H1 (cell line): ENCODE measurements at regions not wholly inside any gene's neighbourhood (a gene's known extent, or its start where the extent isn't known, plus 50 kb on each side); places are given as distances from the start of the nearest gene placed in this dataset.

ENCODE experiments used
- CBX8 ChIP-seq: fragments of 300-800, 300-1000 bp; sonication (generic); IDR thresholded peaks from 2 replicates; pipeline ENCODE4 v1.7.1; 2016; ENCODE audit warnings: low read depth, low read length, borderline replicate concordance
- CEBPB ChIP-seq: IDR thresholded peaks from 2 replicates; pipeline ENCODE4 v1.6.1; 2012; ENCODE audit warnings: low read depth, low read length
- CHD7 ChIP-seq: fragments of 300-600 bp; sonication (generic); IDR thresholded peaks from 2 replicates; pipeline ENCODE4 v1.7.1; 2012; ENCODE audit warnings: low read length, moderate library complexity, mild to moderate bottlenecking, inconsistent platforms; ENCODE audit not compliant: insufficient replicate concordance
- E2F6 ChIP-seq: IDR thresholded peaks from 2 replicates; pipeline ENCODE4 v1.6.1; 2012; ENCODE audit warnings: inconsistent platforms
- FOSL1 ChIP-seq: IDR thresholded peaks from 2 replicates; pipeline ENCODE4 v1.6.1; 2011; ENCODE audit warnings: mild to moderate bottlenecking, low read depth, low read length, moderate library complexity; ENCODE audit not compliant: insufficient read depth
- GABPA ChIP-seq: IDR thresholded peaks from 2 replicates; pipeline ENCODE4 v1.6.1; 2011; ENCODE audit warnings: mild to moderate bottlenecking, low read length, moderate library complexity, borderline replicate concordance; ENCODE audit not compliant: insufficient read depth
- KDM4A ChIP-seq: IDR thresholded peaks from one replicate; pipeline ENCODE4 v1.7.1; 2012; ENCODE audit warnings: low read depth, mild to moderate bottlenecking, moderate library complexity, low read length, inconsistent platforms; ENCODE audit not compliant: severe bottlenecking
- TCF12 ChIP-seq: IDR thresholded peaks from 2 replicates; pipeline ENCODE4 v1.6.1; 2011; ENCODE audit warnings: low read depth, mild to moderate bottlenecking, low read length

- TF ChIP-seq CHD7 (no peak), KDM4A (no peak), GABPA (no peak), CBX8 (no peak), E2F6 (no peak), TCF12 (no peak), FOSL1 (no peak), CEBPB (no peak)
These were observed 309.4 kb downstream of the BTG1 start (continued) for GRCh38 chr12:91836264-91836663.
